Activated CD4-positive, alpha-beta T cell treated with anti-CD3 and anti-CD28 coated beads for 48 hours (primary cell): ENCODE measurements at regions not wholly inside any gene's neighbourhood (a gene's known extent, or its start where the extent isn't known, plus 50 kb on each side); places are given as distances from the start of the nearest gene placed in this dataset.
"Not testable (repeated sequence)": the region's sequence is repeated elsewhere in the genome, so short reads cannot be mapped to it uniquely, and the experiment has no call there.

Source experiments
- DNase-seq: peaks from one replicate; pipeline ENCODE4 v3.0.0-alpha.2; 2020

- not testable (repeated sequence) for DNase-seq
Measured at GRCh38 chr1:120465900-120466299, 51.1 kb downstream of the NBPF8 start.

- not testable (repeated sequence) for DNase-seq
Measured at GRCh38 chr1:120477663-120478062, 62.8 kb downstream of the NBPF8 start.

GRCh38 chr1:120478400-120478799 lies 63.6 kb downstream of the NBPF8 start:
- DNase-seq = not testable (repeated sequence)

GRCh38 chr1:120487542-120487941 lies 72.7 kb downstream of the NBPF8 start:
- DNase-seq = not testable (repeated sequence)

- not testable (repeated sequence) for DNase-seq
Measured at GRCh38 chr1:120489217-120489616, 74.4 kb downstream of the NBPF8 start.

- not testable (repeated sequence) for DNase-seq
Measured at GRCh38 chr1:120497145-120497544, 82.3 kb downstream of the NBPF8 start.

GRCh38 chr1:120503284-120503683 lies 88.4 kb downstream of the NBPF8 start:
- not testable (repeated sequence) for DNase-seq

GRCh38 chr1:120506352-120506751 lies 91.5 kb downstream of the NBPF8 start:
- not testable (repeated sequence) for DNase-seq

- not testable (repeated sequence) for DNase-seq
Measured at GRCh38 chr1:120508351-120508750, 93.5 kb downstream of the NBPF8 start.

- DNase-seq = not testable (repeated sequence)
Measured at GRCh38 chr1:120509258-120509657, 94.4 kb downstream of the NBPF8 start.

GRCh38 chr1:120513099-120513498 lies 98.3 kb downstream of the NBPF8 start:
- not testable (repeated sequence) for DNase-seq

- not testable (repeated sequence) for DNase-seq
Measured at GRCh38 chr1:120513531-120513930, 98.7 kb downstream of the NBPF8 start.

GRCh38 chr1:120519196-120519595 lies 104.4 kb downstream of the NBPF8 start:
- not testable (repeated sequence) for DNase-seq

- not testable (repeated sequence) for DNase-seq
Measured at GRCh38 chr1:120524416-120524815, 109.6 kb downstream of the NBPF8 start.

GRCh38 chr1:120525386-120525785 lies 110.6 kb downstream of the NBPF8 start:
- DNase-seq = not testable (repeated sequence)

- not testable (repeated sequence) for DNase-seq
Measured at GRCh38 chr1:120529475-120530089, 114.7 kb downstream of the NBPF8 start.

- DNase-seq = not testable (repeated sequence)
Measured at GRCh38 chr1:120531455-120531854, 116.6 kb downstream of the NBPF8 start.

GRCh38 chr1:120534361-120535047 lies 119.7 kb downstream of the NBPF8 start:
- DNase-seq = not testable (repeated sequence)

GRCh38 chr1:120535052-120535451 lies 120.2 kb downstream of the NBPF8 start:
- DNase-seq = not testable (repeated sequence)

- not testable (repeated sequence) for DNase-seq
Measured at GRCh38 chr1:120541394-120541793, 126.6 kb downstream of the NBPF8 start.

GRCh38 chr1:120542365-120542764 lies 127.5 kb downstream of the NBPF8 start:
- not testable (repeated sequence) for DNase-seq

GRCh38 chr1:120542940-120543339 lies 128.1 kb downstream of the NBPF8 start:
- DNase-seq = not testable (repeated sequence)

GRCh38 chr1:120544434-120544833 lies 129.6 kb downstream of the NBPF8 start:
- peak; percentile 86 for DNase-seq

- not testable (repeated sequence) for DNase-seq
Measured at GRCh38 chr1:120550335-120550734, 135.5 kb downstream of the NBPF8 start.
